Testis (tissue), 2 donors: ENCODE measurements at regions not wholly inside any gene's neighbourhood (a gene's known extent, or its start where the extent isn't known, plus 50 kb on each side); places are given as distances from the start of the nearest gene placed in this dataset.

Experiments
- POLR2A ChIP-seq: fragments of 450-650 bp; IDR thresholded peaks from one replicate; pipeline ENCODE4 v1.6.1; 2017; ENCODE audit warnings: antibody characterized with exemption, mild to moderate bottlenecking, moderate library complexity
- TF ChIP-seq, protein P1 (sequence below), 3 experiments: fragments of 450-650 bp in 2 of 3; fragments of 200-600 bp in 1 of 3; sonication (generic) in 1 of 3; IDR thresholded peaks; one replicate each; pipeline ENCODE4 v1.5.1; 2016 to 2019; ENCODE audit warnings: antibody characterized with exemption in 3 of 3, mild to moderate bottlenecking in 2 of 3, moderate library complexity in 1 of 3

DNA sequence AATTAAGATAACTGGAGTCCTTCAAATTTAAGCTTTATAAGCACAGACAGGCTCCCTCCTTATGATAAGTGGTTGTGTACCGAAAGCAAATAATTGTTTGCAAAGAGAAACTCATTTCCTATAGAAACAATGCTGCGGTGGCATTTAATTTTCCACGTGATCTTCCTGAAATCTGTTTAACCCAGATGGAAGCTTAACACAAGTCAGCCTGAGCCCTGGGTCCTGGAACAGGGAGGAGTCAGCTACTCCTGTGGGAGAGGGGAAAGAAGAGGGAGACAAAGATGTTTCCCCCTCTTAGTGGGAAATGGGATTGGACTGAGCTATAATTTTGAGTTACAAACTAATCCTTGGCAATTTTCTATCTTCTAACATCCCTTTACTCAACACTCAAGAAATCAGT lies 136.5 kb downstream of the ELOVL4 start:
- TF ChIP-seq, protein P1, sequence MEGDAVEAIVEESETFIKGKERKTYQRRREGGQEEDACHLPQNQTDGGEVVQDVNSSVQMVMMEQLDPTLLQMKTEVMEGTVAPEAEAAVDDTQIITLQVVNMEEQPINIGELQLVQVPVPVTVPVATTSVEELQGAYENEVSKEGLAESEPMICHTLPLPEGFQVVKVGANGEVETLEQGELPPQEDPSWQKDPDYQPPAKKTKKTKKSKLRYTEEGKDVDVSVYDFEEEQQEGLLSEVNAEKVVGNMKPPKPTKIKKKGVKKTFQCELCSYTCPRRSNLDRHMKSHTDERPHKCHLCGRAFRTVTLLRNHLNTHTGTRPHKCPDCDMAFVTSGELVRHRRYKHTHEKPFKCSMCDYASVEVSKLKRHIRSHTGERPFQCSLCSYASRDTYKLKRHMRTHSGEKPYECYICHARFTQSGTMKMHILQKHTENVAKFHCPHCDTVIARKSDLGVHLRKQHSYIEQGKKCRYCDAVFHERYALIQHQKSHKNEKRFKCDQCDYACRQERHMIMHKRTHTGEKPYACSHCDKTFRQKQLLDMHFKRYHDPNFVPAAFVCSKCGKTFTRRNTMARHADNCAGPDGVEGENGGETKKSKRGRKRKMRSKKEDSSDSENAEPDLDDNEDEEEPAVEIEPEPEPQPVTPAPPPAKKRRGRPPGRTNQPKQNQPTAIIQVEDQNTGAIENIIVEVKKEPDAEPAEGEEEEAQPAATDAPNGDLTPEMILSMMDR (IDR thresholded peaks at IDR 0.05), result no peak
- no peak for TF ChIP-seq POLR2A
